Testis (tissue), 2 donors: ENCODE measurements at regions not wholly inside any gene's neighbourhood (a gene's known extent, or its start where the extent isn't known, plus 50 kb on each side); places are given as distances from the start of the nearest gene placed in this dataset.

Experiments
- CTCF ChIP-seq, 3 experiments: fragments of 450-650 bp in 2 of 3; fragments of 200-600 bp in 1 of 3; sonication (generic) in 1 of 3; IDR thresholded peaks; one replicate each; pipeline ENCODE4 v1.5.1; 2016 to 2019; ENCODE audit warnings: antibody characterized with exemption in 3 of 3, mild to moderate bottlenecking in 2 of 3, moderate library complexity in 1 of 3
- POLR2A ChIP-seq: fragments of 450-650 bp; IDR thresholded peaks from one replicate; pipeline ENCODE4 v1.6.1; 2017; ENCODE audit warnings: antibody characterized with exemption, mild to moderate bottlenecking, moderate library complexity

DNA sequence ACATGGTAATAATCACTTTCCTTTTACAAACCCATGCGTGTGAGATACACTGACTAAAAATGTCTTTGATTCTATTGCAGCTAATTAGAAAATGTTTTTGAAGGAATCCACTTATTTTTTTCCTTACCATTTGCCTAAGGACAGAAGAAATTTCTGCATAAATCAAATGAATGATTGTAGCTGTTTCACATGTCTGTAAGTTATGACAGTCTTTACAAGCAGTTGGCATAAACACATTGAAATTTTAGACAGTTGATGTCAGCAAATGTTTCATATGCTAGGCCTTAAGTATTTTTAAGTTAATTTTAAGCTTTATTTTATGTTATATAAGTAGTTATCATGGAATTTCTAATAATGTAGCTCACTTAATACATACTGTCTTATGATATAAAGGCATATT is 598.4 kb upstream of the SLITRK6 start:
- TF ChIP-seq CTCF (IDR thresholded peaks at IDR 0.05) (no peak), POLR2A (no peak)
